ENCODE measurements at regions not wholly inside any gene's neighbourhood (a gene's known extent, or its start where the extent isn't known, plus 50 kb on each side); places are given as distances from the start of the nearest gene placed in this dataset.

DNA sequence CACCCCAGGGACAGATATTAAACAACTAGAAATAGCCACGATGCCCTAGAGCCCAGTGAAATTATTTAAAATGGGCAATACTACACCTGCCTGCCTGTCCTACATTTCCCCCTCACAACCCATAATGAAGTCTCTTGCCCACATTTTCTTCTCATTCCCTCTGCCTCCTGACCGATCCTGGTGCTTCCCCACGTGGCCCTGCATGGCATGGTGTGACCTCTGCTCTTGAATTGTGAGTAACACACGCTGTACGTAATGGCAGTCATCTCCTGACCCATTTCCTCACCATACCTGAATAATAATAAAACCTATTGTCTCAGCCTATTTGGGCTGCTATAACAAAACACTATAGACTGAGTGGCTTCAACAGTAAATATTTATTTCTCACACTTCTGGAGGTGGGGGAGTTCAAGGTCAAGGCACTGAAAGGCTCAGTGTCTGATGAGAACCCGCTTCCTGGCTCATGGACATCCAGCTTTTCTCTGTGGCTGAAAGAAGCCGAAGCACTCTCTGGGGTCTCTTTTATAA, 77.0 kb upstream of the ENPP6 start:
- TF ChIP-seq EZH2phosphoT487 (IDR thresholded peaks at IDR 0.05; ENCODE audit: insufficient read depth, low read depth) = no peak
- no peak for TF ChIP-seq EZH2 (IDR thresholded peaks at IDR 0.05; ENCODE audit: insufficient read depth, poor library complexity, severe bottlenecking)

DNA sequence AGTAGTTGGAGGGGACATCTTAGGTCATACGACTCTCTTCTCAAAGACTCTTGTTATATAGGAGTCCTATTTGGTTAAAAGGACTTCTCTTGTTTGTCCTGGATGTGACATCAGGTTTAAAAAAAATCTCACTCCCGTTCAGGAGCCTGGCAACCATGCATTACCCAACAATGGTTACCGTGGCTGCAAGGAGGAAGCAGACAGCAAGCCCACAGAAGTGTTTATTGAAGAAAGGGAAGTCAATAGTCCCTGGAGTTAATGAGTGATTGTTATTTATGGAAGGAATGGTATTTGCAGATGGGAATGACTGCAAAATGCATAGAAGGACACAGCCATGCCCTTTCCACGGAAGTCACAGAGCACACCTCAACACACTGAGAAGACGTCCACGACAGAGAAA, 75.9 kb upstream of the ENPP6 start:
- no peak overlapping the region for H3K9ac ChIP-seq
- H3F3A ChIP-seq (ENCODE audit: insufficient read depth) = no peaks in the 10 kb centered on the region
- H3K4me2 ChIP-seq (ENCODE audit: unreplicated experiment) = no peak overlapping the region
- H3K79me2 ChIP-seq (ENCODE audit: insufficient read depth) = no peaks in the 10 kb centered on the region
- H3K27ac ChIP-seq = no peak overlapping the region
- no peak for DNase-seq
- no peaks in the 10 kb centered on the region for H3K9me2 ChIP-seq (ENCODE audit: insufficient read depth)
- no peak overlapping the region for H3K4me3 ChIP-seq
- no peaks in the 10 kb centered on the region for H4K20me1 ChIP-seq (ENCODE audit: insufficient read depth)
- in situ Hi-C loops (cut with MboI) = no loop called here
- no peaks in the 10 kb centered on the region for H3K36me3 ChIP-seq (ENCODE audit: low read depth)
- H3K4me1 ChIP-seq (ENCODE audit: insufficient read depth) = no peaks in the 10 kb centered on the region
- no peaks in the 10 kb centered on the region for H3K9me3 ChIP-seq (ENCODE audit: low read depth)
- H3K27me3 ChIP-seq (replicated peaks; ENCODE audit: insufficient read depth) = no peaks in the 10 kb centered on the region
- TF ChIP-seq EZH2 (IDR thresholded peaks at IDR 0.05; ENCODE audit: insufficient read depth, poor library complexity, severe bottlenecking) = no peak
- TF ChIP-seq EZH2phosphoT487 (IDR thresholded peaks at IDR 0.05; ENCODE audit: insufficient read depth, low read depth) = no peak
- 56 to 61% methylated on average over 6 of the region's 6 CpGs for WGBS, 2 experiments (ENCODE audit: low coverage in 1 of 2, low lambda C conversion rate in 2 of 2, missing lambda C conversion rate in 2 of 2)
- no peak overlapping the region for H2AFZ ChIP-seq

More for the DNA sequence above, 77.0 kb upstream of the ENPP6 start:
- H3K36me3 ChIP-seq (ENCODE audit: low read depth) = no peaks in the 10 kb centered on the region
- no peaks in the 10 kb centered on the region for H3K4me1 ChIP-seq (ENCODE audit: insufficient read depth)
- DNase-seq = no peak
- H3K9me3 ChIP-seq (ENCODE audit: low read depth) = no peaks in the 10 kb centered on the region
- H3K4me2 ChIP-seq (ENCODE audit: unreplicated experiment) = no peak overlapping the region
- H3K9ac ChIP-seq = no peak overlapping the region
- H3K27ac ChIP-seq = no peak overlapping the region
- H3K9me2 ChIP-seq (ENCODE audit: insufficient read depth) = no peaks in the 10 kb centered on the region
- H2AFZ ChIP-seq = no peak overlapping the region
- WGBS, 2 experiments (ENCODE audit: low coverage in 1 of 2, low lambda C conversion rate in 2 of 2, missing lambda C conversion rate in 2 of 2) = 64% methylated on average over 7 of the region's 7 CpGs
- H3K79me2 ChIP-seq (ENCODE audit: insufficient read depth) = no peaks in the 10 kb centered on the region
- H3K4me3 ChIP-seq = no peak overlapping the region
- no peaks in the 10 kb centered on the region for H4K20me1 ChIP-seq (ENCODE audit: insufficient read depth)
- no peaks in the 10 kb centered on the region for H3F3A ChIP-seq (ENCODE audit: insufficient read depth)
- no peaks in the 10 kb centered on the region for H3K27me3 ChIP-seq (replicated peaks; ENCODE audit: insufficient read depth)
- in situ Hi-C loops (cut with MboI) = no loop called here

DNA sequence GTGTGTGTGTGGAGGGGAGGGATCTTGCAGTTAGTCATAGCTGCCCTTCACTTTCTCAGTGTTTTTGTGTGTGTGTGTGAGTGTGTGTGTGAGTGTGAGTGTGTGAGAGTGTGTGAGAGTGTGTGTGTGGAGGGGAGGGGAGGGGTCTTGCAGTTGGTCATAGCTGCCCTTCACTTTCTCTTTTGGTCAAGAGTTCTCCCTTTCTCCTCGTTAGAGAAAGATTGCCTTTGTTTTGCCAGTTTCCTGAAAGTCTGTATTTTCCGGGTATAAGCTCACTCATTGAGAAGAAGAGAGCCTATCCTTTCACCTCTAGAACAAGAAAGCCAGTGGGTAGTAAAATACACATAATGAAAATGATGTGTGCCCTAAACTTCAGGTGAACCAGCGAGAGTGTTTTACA, 75.2 kb upstream of the ENPP6 start:
- Histone ChIP-seq H2AFZ (no peak overlapping the region), H3K4me3 (no peak overlapping the region), H3K4me1 (ENCODE audit: insufficient read depth) (no peaks in the 10 kb centered on the region), H3K9me2 (ENCODE audit: insufficient read depth) (no peaks in the 10 kb centered on the region), H3K36me3 (ENCODE audit: low read depth) (no peaks in the 10 kb centered on the region), H4K20me1 (ENCODE audit: insufficient read depth) (no peaks in the 10 kb centered on the region), H3K79me2 (ENCODE audit: insufficient read depth) (no peaks in the 10 kb centered on the region), H3K4me2 (ENCODE audit: unreplicated experiment) (no peak overlapping the region), H3K9ac (no peak overlapping the region), H3F3A (ENCODE audit: insufficient read depth) (no peaks in the 10 kb centered on the region), H3K27ac (no peak overlapping the region), H3K9me3 (ENCODE audit: low read depth) (no peaks in the 10 kb centered on the region), H3K27me3 (replicated peaks; ENCODE audit: insufficient read depth) (no peaks in the 10 kb centered on the region)
- 78 to 81% methylated on average over 3 of the region's 3 CpGs for WGBS, 2 experiments (ENCODE audit: low coverage in 1 of 2, low lambda C conversion rate in 2 of 2, missing lambda C conversion rate in 2 of 2)
- DNase-seq = no peak
- TF ChIP-seq EZH2phosphoT487 (IDR thresholded peaks at IDR 0.05; ENCODE audit: insufficient read depth, low read depth) (no peak), EZH2 (IDR thresholded peaks at IDR 0.05; ENCODE audit: insufficient read depth, poor library complexity, severe bottlenecking) (no peak)
- in situ Hi-C loops (cut with MboI) = no loop called here

DNA sequence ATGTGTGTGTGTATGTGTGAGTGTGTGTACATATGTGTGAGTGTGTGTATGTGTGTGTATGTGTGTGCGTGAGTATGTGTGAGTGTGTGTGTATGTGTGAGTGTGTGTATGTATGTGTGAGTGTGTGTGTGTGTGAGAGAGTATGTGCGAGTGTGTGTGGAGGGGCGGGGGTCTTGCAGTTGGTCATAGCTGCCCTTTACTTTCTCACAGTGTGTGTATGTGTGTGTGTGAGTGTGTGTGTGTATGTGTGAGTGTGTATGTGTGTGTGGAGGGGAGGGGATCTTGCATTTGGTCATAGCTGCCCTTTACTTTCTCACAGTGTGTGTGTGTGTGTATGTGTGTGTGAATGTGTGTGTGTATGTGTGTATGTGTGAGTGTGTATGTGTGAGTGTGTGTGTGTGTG, 74.8 kb upstream of the ENPP6 start:
- Histone ChIP-seq H3K4me2 (ENCODE audit: unreplicated experiment) (no peak overlapping the region), H3K9me3 (ENCODE audit: low read depth) (no peaks in the 10 kb centered on the region), H3K27me3 (replicated peaks; ENCODE audit: insufficient read depth) (no peaks in the 10 kb centered on the region), H3K4me1 (ENCODE audit: insufficient read depth) (no peaks in the 10 kb centered on the region), H3K4me3 (no peak overlapping the region), H3K9me2 (ENCODE audit: insufficient read depth) (no peaks in the 10 kb centered on the region), H2AFZ (no peak overlapping the region), H3K36me3 (ENCODE audit: low read depth) (no peaks in the 10 kb centered on the region), H3F3A (ENCODE audit: insufficient read depth) (no peaks in the 10 kb centered on the region), H3K9ac (no peak overlapping the region), H3K27ac (no peak overlapping the region), H4K20me1 (ENCODE audit: insufficient read depth) (no peaks in the 10 kb centered on the region), H3K79me2 (ENCODE audit: insufficient read depth) (no peaks in the 10 kb centered on the region)
- in situ Hi-C loops (cut with MboI) = no loop called here
- no peak for TF ChIP-seq EZH2phosphoT487 (IDR thresholded peaks at IDR 0.05; ENCODE audit: insufficient read depth, low read depth)
- no peak for TF ChIP-seq EZH2 (IDR thresholded peaks at IDR 0.05; ENCODE audit: insufficient read depth, poor library complexity, severe bottlenecking)
- no peak for DNase-seq
- 73 to 81% methylated on average over 3 of the region's 3 CpGs for WGBS, 2 experiments (ENCODE audit: low coverage in 1 of 2, low lambda C conversion rate in 2 of 2, missing lambda C conversion rate in 2 of 2)

DNA sequence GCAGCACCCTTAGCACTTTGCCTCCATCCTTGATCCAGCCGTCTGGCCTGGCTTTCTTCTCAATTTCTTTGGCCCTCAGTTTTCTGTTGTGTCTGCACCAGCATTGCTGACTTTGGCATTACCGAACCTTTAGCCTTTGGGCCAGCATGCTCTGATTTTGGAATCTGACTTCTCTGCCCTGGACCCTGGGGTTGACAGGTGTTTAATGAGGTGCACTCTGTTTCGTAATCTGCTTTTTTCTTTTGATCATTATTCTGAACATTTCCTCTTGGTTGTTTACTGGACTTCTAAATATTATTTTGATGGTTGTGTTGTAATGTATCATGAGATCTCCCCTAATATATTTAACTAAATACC, 71.5 kb upstream of the ENPP6 start:
- in situ Hi-C loops (cut with MboI) = no loop called here
- Histone ChIP-seq H3K9me3 (ENCODE audit: low read depth) (no peaks in the 10 kb centered on the region), H3K9me2 (ENCODE audit: insufficient read depth) (no peaks in the 10 kb centered on the region), H3K79me2 (ENCODE audit: insufficient read depth) (no peaks in the 10 kb centered on the region), H3K4me3 (no peak overlapping the region), H3K36me3 (ENCODE audit: low read depth) (no peaks in the 10 kb centered on the region), H4K20me1 (ENCODE audit: insufficient read depth) (no peaks in the 10 kb centered on the region), H3K27ac (no peak overlapping the region), H3K4me1 (ENCODE audit: insufficient read depth) (no peaks in the 10 kb centered on the region), H3K9ac (no peak overlapping the region), H2AFZ (no peak overlapping the region), H3K27me3 (replicated peaks; ENCODE audit: insufficient read depth) (no peaks in the 10 kb centered on the region), H3K4me2 (ENCODE audit: unreplicated experiment) (no peak overlapping the region), H3F3A (ENCODE audit: insufficient read depth) (no peaks in the 10 kb centered on the region)
- DNase-seq = no peak
- WGBS, 2 experiments (ENCODE audit: low coverage in 1 of 2, low lambda C conversion rate in 2 of 2, missing lambda C conversion rate in 2 of 2) = 85 to 89% methylated on average over 3 of the region's 3 CpGs
- TF ChIP-seq EZH2phosphoT487 (IDR thresholded peaks at IDR 0.05; ENCODE audit: insufficient read depth, low read depth) (no peak), EZH2 (IDR thresholded peaks at IDR 0.05; ENCODE audit: insufficient read depth, poor library complexity, severe bottlenecking) (no peak)

Measured in GM23248 (cell line).